ENCODE measurements at regions not wholly inside any gene's neighbourhood (a gene's known extent, or its start where the extent isn't known, plus 50 kb on each side); places are given as distances from the start of the nearest gene placed in this dataset.
A peak's percentile ranks its signal among the peaks of the same experiment; 100 is the strongest.

GRCh38 chr21:28298251-28298672 is 694.4 kb downstream of the LTN1 start:
- Histone ChIP-seq H3K23ac (ENCODE audit: low read length in 2 of 2) (no peak overlapping the region), H4K8ac (ENCODE audit: low read length) (no peak overlapping the region), H3K27me3 (ENCODE audit: control insufficient read depth in 1 of 2, insufficient read depth in 1 of 2, low read length in 2 of 2) (no peaks in the 10 kb centered on the region), H3K9ac (ENCODE audit: low read length) (no peak overlapping the region), H3K4me3 (ENCODE audit: insufficient read depth in 1 of 2, low read depth in 1 of 2, low read length in 2 of 2) (no peak overlapping the region), H2BK5ac (ENCODE audit: low read depth, low read length, poor library complexity, severe bottlenecking) (no peak overlapping the region), H2BK12ac (ENCODE audit: low read length in 2 of 2) (no peak overlapping the region), H3K4me1 (ENCODE audit: control insufficient read depth, insufficient read depth, low read depth, low read length) (no peaks in the 10 kb centered on the region), H2AK5ac (ENCODE audit: low read length, severe bottlenecking) (no peak overlapping the region), H2BK120ac (ENCODE audit: low read depth, low read length) (no peak overlapping the region), H3K9me3 (ENCODE audit: control insufficient read depth, low read length) (peaks cover 4% of the 10 kb centered on the region), H3K79me1 (replicated peaks; ENCODE audit: low read length, poor library complexity, severe bottlenecking) (no peaks in the 10 kb centered on the region), H2BK15ac (ENCODE audit: low read depth, poor library complexity, severe bottlenecking) (no peak overlapping the region), H3K18ac (ENCODE audit: low read depth in 1 of 2, low read length in 2 of 2) (no peak overlapping the region), H3K4ac (ENCODE audit: low read depth in 1 of 2, low read length in 2 of 2) (no peak overlapping the region), H3K14ac (ENCODE audit: low read length in 2 of 2) (no peak overlapping the region), H3K36me3 (ENCODE audit: control insufficient read depth in 1 of 2, insufficient read depth in 2 of 2, low read depth in 1 of 2, low read length in 2 of 2) (no peaks in the 10 kb centered on the region), H4K91ac (ENCODE audit: low read length) (no peak overlapping the region), H3K4me2 (ENCODE audit: low read length, poor library complexity, severe bottlenecking) (no peak overlapping the region), H2AFZ (ENCODE audit: low read depth, low read length) (no peak overlapping the region), H3K27ac (ENCODE audit: low read length, poor library complexity, severe bottlenecking) (no peak overlapping the region)
- no peak for DNase-seq

GRCh38 chr21:28294051-28294450 is 698.6 kb downstream of the LTN1 start:
- WGBS = no CpG with 5 or more reads among the region's 1 CpG
- no peaks in the 10 kb centered on the region for H3K79me1 ChIP-seq (replicated peaks; ENCODE audit: low read length, poor library complexity, severe bottlenecking)
- H3K27ac ChIP-seq (ENCODE audit: low read length, poor library complexity, severe bottlenecking) = no peak overlapping the region

GRCh38 chr21:28283641-28284490 is 708.8 kb downstream of the LTN1 start:
- no peak overlapping the region for H4K8ac ChIP-seq (ENCODE audit: low read length)
- H3K4me2 ChIP-seq (ENCODE audit: low read length, poor library complexity, severe bottlenecking) = no peak overlapping the region
- H2BK12ac ChIP-seq (ENCODE audit: low read length in 2 of 2) = no peak overlapping the region
- no peaks in the 10 kb centered on the region for H3K27me3 ChIP-seq (ENCODE audit: control insufficient read depth in 1 of 2, insufficient read depth in 1 of 2, low read length in 2 of 2)
- no peaks in the 10 kb centered on the region for H3K9me3 ChIP-seq (ENCODE audit: control insufficient read depth, low read length)
- 15% methylated on average over 2 of the region's 4 CpGs for WGBS
- H3K14ac ChIP-seq (ENCODE audit: low read length in 2 of 2) = no peak overlapping the region
- peak overlapping the region in 1 of 2 experiments; percentile 62 for H3K18ac ChIP-seq (ENCODE audit: low read depth in 1 of 2, low read length in 2 of 2)
- peak; percentile 60 for DNase-seq
- no peak overlapping the region for H2BK5ac ChIP-seq (ENCODE audit: low read depth, low read length, poor library complexity, severe bottlenecking)
- peak overlapping the region; percentile 52 for H3K9ac ChIP-seq (ENCODE audit: low read length)
- H2AFZ ChIP-seq (ENCODE audit: low read depth, low read length) = no peak overlapping the region
- no peaks in the 10 kb centered on the region for H3K36me3 ChIP-seq (ENCODE audit: control insufficient read depth in 1 of 2, insufficient read depth in 2 of 2, low read depth in 1 of 2, low read length in 2 of 2)
- no peaks in the 10 kb centered on the region for H3K79me1 ChIP-seq (replicated peaks; ENCODE audit: low read length, poor library complexity, severe bottlenecking)
- H2BK120ac ChIP-seq (ENCODE audit: low read depth, low read length) = no peak overlapping the region
- no peaks in the 10 kb centered on the region for H3K4me1 ChIP-seq (ENCODE audit: control insufficient read depth, insufficient read depth, low read depth, low read length)
- no peak overlapping the region for H3K4me3 ChIP-seq (ENCODE audit: insufficient read depth in 1 of 2, low read depth in 1 of 2, low read length in 2 of 2)
- no peak overlapping the region for H4K91ac ChIP-seq (ENCODE audit: low read length)
- H2BK15ac ChIP-seq (ENCODE audit: low read depth, poor library complexity, severe bottlenecking) = no peak overlapping the region
- no peak overlapping the region for H2AK5ac ChIP-seq (ENCODE audit: low read length, severe bottlenecking)
- no peak overlapping the region for H3K23ac ChIP-seq (ENCODE audit: low read length in 2 of 2)
- peak overlapping the region; percentile 54 for H3K27ac ChIP-seq (ENCODE audit: low read length, poor library complexity, severe bottlenecking)
- no peak overlapping the region for H3K4ac ChIP-seq (ENCODE audit: low read depth in 1 of 2, low read length in 2 of 2)

More at GRCh38 chr21:28294051-28294450, 698.6 kb downstream of the LTN1 start:
- Histone ChIP-seq H2AFZ (ENCODE audit: low read depth, low read length) (no peak overlapping the region), H3K18ac (ENCODE audit: low read depth in 1 of 2, low read length in 2 of 2) (no peak overlapping the region), H3K14ac (ENCODE audit: low read length in 2 of 2) (no peak overlapping the region), H3K9me3 (ENCODE audit: control insufficient read depth, low read length) (peaks cover 5% of the 10 kb centered on the region), H3K23ac (ENCODE audit: low read length in 2 of 2) (no peak overlapping the region), H3K4me3 (ENCODE audit: insufficient read depth in 1 of 2, low read depth in 1 of 2, low read length in 2 of 2) (no peak overlapping the region), H2AK5ac (ENCODE audit: low read length, severe bottlenecking) (no peak overlapping the region), H2BK15ac (ENCODE audit: low read depth, poor library complexity, severe bottlenecking) (no peak overlapping the region), H4K91ac (ENCODE audit: low read length) (no peak overlapping the region), H4K8ac (ENCODE audit: low read length) (no peak overlapping the region), H3K4me1 (ENCODE audit: control insufficient read depth, insufficient read depth, low read depth, low read length) (no peaks in the 10 kb centered on the region), H3K27me3 (ENCODE audit: control insufficient read depth in 1 of 2, insufficient read depth in 1 of 2, low read length in 2 of 2) (no peaks in the 10 kb centered on the region), H3K36me3 (ENCODE audit: control insufficient read depth in 1 of 2, insufficient read depth in 2 of 2, low read depth in 1 of 2, low read length in 2 of 2) (no peaks in the 10 kb centered on the region), H3K4ac (ENCODE audit: low read depth in 1 of 2, low read length in 2 of 2) (no peak overlapping the region), H2BK120ac (ENCODE audit: low read depth, low read length) (no peak overlapping the region), H3K4me2 (ENCODE audit: low read length, poor library complexity, severe bottlenecking) (no peak overlapping the region), H2BK5ac (ENCODE audit: low read depth, low read length, poor library complexity, severe bottlenecking) (no peak overlapping the region), H2BK12ac (ENCODE audit: low read length in 2 of 2) (no peak overlapping the region), H3K9ac (ENCODE audit: low read length) (no peak overlapping the region)
- peak; percentile 67 for DNase-seq

- Histone ChIP-seq H3K4ac (ENCODE audit: low read depth in 1 of 2, low read length in 2 of 2) (no peak overlapping the region), H3K36me3 (ENCODE audit: control insufficient read depth in 1 of 2, insufficient read depth in 2 of 2, low read depth in 1 of 2, low read length in 2 of 2) (no peaks in the 10 kb centered on the region), H2BK15ac (ENCODE audit: low read depth, poor library complexity, severe bottlenecking) (no peak overlapping the region), H3K27ac (ENCODE audit: low read length, poor library complexity, severe bottlenecking) (no peak overlapping the region), H3K9ac (ENCODE audit: low read length) (peak overlapping the region; percentile 52), H3K79me1 (replicated peaks; ENCODE audit: low read length, poor library complexity, severe bottlenecking) (no peaks in the 10 kb centered on the region), H3K27me3 (ENCODE audit: control insufficient read depth in 1 of 2, insufficient read depth in 1 of 2, low read length in 2 of 2) (no peaks in the 10 kb centered on the region), H2BK120ac (ENCODE audit: low read depth, low read length) (no peak overlapping the region), H3K4me1 (ENCODE audit: control insufficient read depth, insufficient read depth, low read depth, low read length) (no peaks in the 10 kb centered on the region), H3K14ac (ENCODE audit: low read length in 2 of 2) (no peak overlapping the region), H3K4me3 (ENCODE audit: insufficient read depth in 1 of 2, low read depth in 1 of 2, low read length in 2 of 2) (no peak overlapping the region), H4K8ac (ENCODE audit: low read length) (no peak overlapping the region), H2AFZ (ENCODE audit: low read depth, low read length) (no peak overlapping the region), H2BK12ac (ENCODE audit: low read length in 2 of 2) (no peak overlapping the region), H4K91ac (ENCODE audit: low read length) (no peak overlapping the region), H3K23ac (ENCODE audit: low read length in 2 of 2) (no peak overlapping the region), H2AK5ac (ENCODE audit: low read length, severe bottlenecking) (no peak overlapping the region), H2BK5ac (ENCODE audit: low read depth, low read length, poor library complexity, severe bottlenecking) (no peak overlapping the region), H3K9me3 (ENCODE audit: control insufficient read depth, low read length) (no peaks in the 10 kb centered on the region), H3K4me2 (ENCODE audit: low read length, poor library complexity, severe bottlenecking) (no peak overlapping the region), H3K18ac (ENCODE audit: low read depth in 1 of 2, low read length in 2 of 2) (no peak overlapping the region)
- WGBS = 95% methylated on average over 4 of the region's 5 CpGs
- DNase-seq = no peak
Measured at GRCh38 chr21:28282833-28283232, 709.8 kb downstream of the LTN1 start.
